Astrocyte (in vitro differentiated cells and primary cell): ENCODE measurements at regions not wholly inside any gene's neighbourhood (a gene's known extent, or its start where the extent isn't known, plus 50 kb on each side); places are given as distances from the start of the nearest gene placed in this dataset.

Experiments used
- DNase-seq: peaks from one replicate; pipeline ENCODE4 v3.0.0-alpha.2; 2010; ENCODE audit warnings: low read depth
- FAIRE-seq: peaks from 2 replicates; lab custom pipeline; 2011; peaks lifted over from hg19 to GRCh38; lab: Jason Lieb, UNC
- H2AFZ ChIP-seq: 2 replicates; pipeline ENCODE4 v1.6.0; 2012; ENCODE audit warnings: low read depth, low read length, inconsistent platforms
- H3K27ac ChIP-seq: 2 replicates; pipeline ENCODE4 v1.5.1; 2011; ENCODE audit warnings: low read depth, low read length, inconsistent platforms
- H3K27me3 ChIP-seq: 2 replicates; pipeline ENCODE4 v1.6.0; 2011; ENCODE audit warnings: low read length, inconsistent platforms; ENCODE audit not compliant: insufficient read depth
- H3K36me3 ChIP-seq: 2 replicates; pipeline ENCODE4 v1.5.1; 2011; ENCODE audit warnings: low read length, inconsistent platforms; ENCODE audit not compliant: insufficient read depth
- H3K4me1 ChIP-seq: 2 replicates; pipeline ENCODE4 v1.5.1; 2011; ENCODE audit warnings: low read length, inconsistent platforms; ENCODE audit not compliant: insufficient read depth
- H3K4me2 ChIP-seq: 2 replicates; pipeline ENCODE4 v1.6.0; 2012; ENCODE audit warnings: low read length, inconsistent platforms
- H3K4me3 ChIP-seq: 2 replicates; pipeline ENCODE4 v1.5.1; 2011; ENCODE audit warnings: low read depth, mild to moderate bottlenecking, low read length, inconsistent platforms; ENCODE audit not compliant: insufficient read depth
- H3K79me2 ChIP-seq: 2 replicates; pipeline ENCODE4 v1.6.0; 2012; ENCODE audit warnings: mild to moderate bottlenecking, low read length, inconsistent platforms; ENCODE audit not compliant: insufficient read depth
- H3K9ac ChIP-seq: 2 replicates; pipeline ENCODE4 v1.6.0; 2012; ENCODE audit warnings: mild to moderate bottlenecking, low read length, inconsistent platforms
- H3K9me3 ChIP-seq: 2 replicates; pipeline ENCODE4 v1.5.1; 2012; ENCODE audit warnings: low read depth, mild to moderate bottlenecking, low read length, inconsistent platforms; ENCODE audit not compliant: insufficient read depth
- H4K20me1 ChIP-seq: 2 replicates; pipeline ENCODE4 v1.6.0; 2012; ENCODE audit warnings: low read length, inconsistent platforms; ENCODE audit not compliant: insufficient read depth
- H3K27ac Mint-ChIP-seq: one replicate; pipeline ENCODE4 v1.8.0; 2021; ENCODE audit warnings: mild to moderate bottlenecking, mixed read lengths; ENCODE audit not compliant: unreplicated experiment
- H3K27me3 Mint-ChIP-seq: one replicate; pipeline ENCODE4 v1.8.0; 2021; ENCODE audit warnings: low read depth, mixed read lengths; ENCODE audit not compliant: unreplicated experiment
- H3K36me3 Mint-ChIP-seq: one replicate; pipeline ENCODE4 v1.8.0; 2021; ENCODE audit warnings: low read depth, mixed read lengths; ENCODE audit not compliant: unreplicated experiment
- H3K4me1 Mint-ChIP-seq: one replicate; pipeline ENCODE4 v1.8.0; 2021; ENCODE audit warnings: low read depth, mixed read lengths; ENCODE audit not compliant: unreplicated experiment
- H3K4me3 Mint-ChIP-seq: one replicate; pipeline ENCODE4 v1.8.0; 2021; ENCODE audit warnings: mild to moderate bottlenecking, moderate library complexity, mixed read lengths; ENCODE audit not compliant: unreplicated experiment
- H3K9me3 Mint-ChIP-seq: one replicate; pipeline ENCODE4 v1.8.0; 2021; ENCODE audit warnings: mild to moderate bottlenecking, mixed read lengths; ENCODE audit not compliant: unreplicated experiment
- EZH2 ChIP-seq: IDR thresholded peaks from 2 replicates; pipeline ENCODE4 v1.6.1; 2012; ENCODE audit warnings: mild to moderate bottlenecking, low read length, inconsistent platforms; ENCODE audit not compliant: insufficient read depth
- TF ChIP-seq, protein P1 (sequence below): IDR thresholded peaks from 2 replicates; pipeline ENCODE4 v1.5.1; 2011; ENCODE audit warnings: low read depth, mild to moderate bottlenecking, inconsistent platforms, low read length, moderate library complexity; ENCODE audit not compliant: insufficient read depth

DNA sequence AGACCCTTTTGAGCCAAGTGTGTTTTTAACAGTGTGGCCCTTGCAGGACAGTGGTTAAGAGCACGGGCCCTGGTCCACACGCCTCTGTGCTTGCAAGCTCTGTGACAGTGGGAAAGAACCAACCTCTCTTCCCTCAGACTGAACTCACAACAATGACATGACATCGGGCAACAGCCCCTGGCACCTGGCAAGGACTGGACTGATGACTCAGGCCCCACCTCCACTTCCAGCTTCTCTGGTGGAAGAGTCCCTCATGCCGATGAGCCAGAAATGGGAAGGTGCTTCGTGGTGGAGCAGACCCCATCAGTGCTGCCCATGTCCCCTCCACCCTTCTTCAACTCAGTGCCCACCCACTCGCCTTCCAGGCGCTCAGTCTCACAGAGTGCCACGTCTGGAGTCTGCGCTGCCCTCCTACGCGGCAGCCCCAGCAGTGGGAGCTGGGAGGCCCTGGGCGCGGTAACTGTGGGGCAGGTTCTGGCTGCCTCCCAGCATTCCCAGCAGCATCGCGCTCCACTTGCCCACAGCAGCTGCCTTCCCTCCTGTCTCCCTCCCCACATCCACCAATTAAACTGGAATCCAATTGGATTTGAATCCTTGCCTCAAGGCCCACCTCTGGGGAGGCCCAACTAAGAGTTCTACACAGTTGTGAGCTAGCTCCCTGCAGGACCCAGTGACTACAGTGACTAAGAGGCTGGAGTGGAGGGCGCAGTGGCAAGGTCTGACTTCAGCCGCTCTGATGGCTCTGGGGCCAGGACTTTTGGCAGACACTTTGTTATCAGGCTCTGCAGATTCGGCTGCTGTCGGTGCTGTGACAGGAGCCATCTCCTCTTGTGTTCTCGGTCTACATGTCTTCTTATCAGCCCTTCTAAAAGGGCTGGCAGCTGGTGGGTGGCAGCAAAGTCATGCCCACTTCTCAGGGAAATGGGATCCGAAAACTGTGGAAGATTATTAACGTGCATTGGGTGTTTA, 156.8 kb upstream of the MLN start:
- Mint-ChIP-seq H3K9me3 (peaks cover 10% of the 10 kb centered on the region), H3K36me3 (no peaks in the 10 kb centered on the region), H3K4me3 (no peak overlapping the region), H3K27me3 (peaks cover 30% of the 10 kb centered on the region), H3K27ac (no peak overlapping the region), H3K4me1 (peaks cover 5% of the 10 kb centered on the region)
- Histone ChIP-seq H3K27me3 (peaks cover 4% of the 10 kb centered on the region), H3K4me2 (no peak overlapping the region), H3K79me2 (no peaks in the 10 kb centered on the region), H3K36me3 (no peaks in the 10 kb centered on the region), H4K20me1 (no peaks in the 10 kb centered on the region), H3K9ac (no peak overlapping the region), H3K9me3 (no peaks in the 10 kb centered on the region), H3K4me3 (no peak overlapping the region), H2AFZ (no peak overlapping the region), H3K4me1 (no peaks in the 10 kb centered on the region), H3K27ac (no peak overlapping the region)
- no peak for FAIRE-seq
- no peak for DNase-seq
- no peak for TF ChIP-seq EZH2
- TF ChIP-seq, protein P1, sequence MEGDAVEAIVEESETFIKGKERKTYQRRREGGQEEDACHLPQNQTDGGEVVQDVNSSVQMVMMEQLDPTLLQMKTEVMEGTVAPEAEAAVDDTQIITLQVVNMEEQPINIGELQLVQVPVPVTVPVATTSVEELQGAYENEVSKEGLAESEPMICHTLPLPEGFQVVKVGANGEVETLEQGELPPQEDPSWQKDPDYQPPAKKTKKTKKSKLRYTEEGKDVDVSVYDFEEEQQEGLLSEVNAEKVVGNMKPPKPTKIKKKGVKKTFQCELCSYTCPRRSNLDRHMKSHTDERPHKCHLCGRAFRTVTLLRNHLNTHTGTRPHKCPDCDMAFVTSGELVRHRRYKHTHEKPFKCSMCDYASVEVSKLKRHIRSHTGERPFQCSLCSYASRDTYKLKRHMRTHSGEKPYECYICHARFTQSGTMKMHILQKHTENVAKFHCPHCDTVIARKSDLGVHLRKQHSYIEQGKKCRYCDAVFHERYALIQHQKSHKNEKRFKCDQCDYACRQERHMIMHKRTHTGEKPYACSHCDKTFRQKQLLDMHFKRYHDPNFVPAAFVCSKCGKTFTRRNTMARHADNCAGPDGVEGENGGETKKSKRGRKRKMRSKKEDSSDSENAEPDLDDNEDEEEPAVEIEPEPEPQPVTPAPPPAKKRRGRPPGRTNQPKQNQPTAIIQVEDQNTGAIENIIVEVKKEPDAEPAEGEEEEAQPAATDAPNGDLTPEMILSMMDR = no peak

DNA sequence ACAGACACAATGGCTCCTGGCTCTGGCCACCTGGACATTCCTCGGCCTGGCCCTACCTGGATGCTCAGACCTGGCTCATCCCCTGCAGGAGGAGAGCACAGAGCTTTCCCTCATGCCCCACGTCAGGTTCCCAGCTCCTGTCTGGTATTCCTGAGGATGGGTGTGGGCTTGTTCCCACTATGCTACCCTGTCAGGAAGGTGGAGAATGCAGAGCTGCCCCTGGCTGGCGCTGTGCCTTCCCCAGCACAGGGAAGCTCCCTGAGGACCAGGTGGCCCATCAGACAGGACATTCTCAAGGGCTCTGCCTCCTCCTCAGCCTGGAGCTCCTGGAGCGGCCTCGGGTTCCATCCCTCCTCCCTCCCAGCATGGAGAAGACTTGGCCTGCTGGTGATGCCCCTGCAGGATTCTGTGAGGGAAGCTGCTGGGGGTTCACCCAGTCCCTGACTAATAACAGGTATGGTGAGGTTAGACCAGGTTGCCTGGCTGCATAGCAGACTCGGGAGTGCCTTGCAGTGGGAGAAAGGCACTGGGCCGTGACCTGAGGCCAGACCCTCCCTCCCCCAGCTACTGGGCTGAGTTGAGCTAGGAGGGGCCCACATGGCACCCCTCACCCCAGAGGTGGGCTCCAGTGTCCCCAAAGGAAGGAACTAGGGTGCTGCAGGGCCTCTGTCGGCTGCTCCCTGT, 156.0 kb upstream of the MLN start:
- Histone ChIP-seq H3K9ac (no peak overlapping the region), H4K20me1 (no peaks in the 10 kb centered on the region), H3K4me1 (no peaks in the 10 kb centered on the region), H3K4me3 (no peak overlapping the region), H3K9me3 (no peaks in the 10 kb centered on the region), H2AFZ (no peak overlapping the region), H3K27ac (no peak overlapping the region), H3K4me2 (no peak overlapping the region), H3K36me3 (no peaks in the 10 kb centered on the region), H3K27me3 (peaks cover 4% of the 10 kb centered on the region), H3K79me2 (no peaks in the 10 kb centered on the region)
- FAIRE-seq (no peak), DNase-seq (no peak)
- H3K27me3 Mint-ChIP-seq = peaks cover 29% of the 10 kb centered on the region
- H3K4me3 Mint-ChIP-seq = no peak overlapping the region
- peaks cover 9% of the 10 kb centered on the region for H3K9me3 Mint-ChIP-seq
- no peak for TF ChIP-seq EZH2
- TF ChIP-seq, protein P1 = no peak
- no peak overlapping the region for H3K27ac Mint-ChIP-seq
- H3K4me1 Mint-ChIP-seq = peaks cover 5% of the 10 kb centered on the region
- H3K36me3 Mint-ChIP-seq = no peaks in the 10 kb centered on the region

DNA sequence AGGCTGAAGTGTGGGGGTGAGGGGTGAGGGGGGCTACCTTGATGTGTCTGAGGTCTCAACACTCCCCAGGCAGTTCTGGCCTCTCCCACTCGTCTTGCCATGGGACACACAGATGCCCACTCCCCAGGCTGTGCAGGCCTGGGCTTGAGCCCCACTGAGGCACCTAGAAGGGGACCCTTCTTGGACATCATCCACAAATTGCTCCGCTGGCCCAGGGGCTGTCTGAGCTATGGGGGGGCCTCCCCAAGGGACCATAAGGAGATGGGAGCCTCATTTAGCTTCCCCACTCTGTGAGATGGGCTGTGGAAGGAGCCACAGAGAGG, 155.5 kb upstream of the MLN start:
- H3K27me3 Mint-ChIP-seq = peaks cover 32% of the 10 kb centered on the region
- H3K36me3 Mint-ChIP-seq = no peaks in the 10 kb centered on the region
- peaks cover 4% of the 10 kb centered on the region for H3K27me3 ChIP-seq
- peaks cover 5% of the 10 kb centered on the region for H3K4me1 Mint-ChIP-seq
- no peak for FAIRE-seq
- no peak overlapping the region for H2AFZ ChIP-seq
- H3K36me3 ChIP-seq = no peaks in the 10 kb centered on the region
- no peak overlapping the region for H3K4me2 ChIP-seq
- no peak overlapping the region for H3K4me3 Mint-ChIP-seq
- H3K4me1 ChIP-seq = no peaks in the 10 kb centered on the region
- H3K27ac ChIP-seq = no peak overlapping the region
- no peak overlapping the region for H3K4me3 ChIP-seq
- peaks cover 5% of the 10 kb centered on the region for H3K9me3 Mint-ChIP-seq
- DNase-seq = no peak
- TF ChIP-seq EZH2 = no peak
- TF ChIP-seq, protein P1 = no peak
- H4K20me1 ChIP-seq = no peaks in the 10 kb centered on the region
- H3K9me3 ChIP-seq = no peaks in the 10 kb centered on the region
- H3K79me2 ChIP-seq = no peaks in the 10 kb centered on the region
- H3K9ac ChIP-seq = no peak overlapping the region
- no peak overlapping the region for H3K27ac Mint-ChIP-seq
